ENCODE measurements at regions not wholly inside any gene's neighbourhood (a gene's known extent, or its start where the extent isn't known, plus 50 kb on each side); places are given as distances from the start of the nearest gene placed in this dataset.

DNA sequence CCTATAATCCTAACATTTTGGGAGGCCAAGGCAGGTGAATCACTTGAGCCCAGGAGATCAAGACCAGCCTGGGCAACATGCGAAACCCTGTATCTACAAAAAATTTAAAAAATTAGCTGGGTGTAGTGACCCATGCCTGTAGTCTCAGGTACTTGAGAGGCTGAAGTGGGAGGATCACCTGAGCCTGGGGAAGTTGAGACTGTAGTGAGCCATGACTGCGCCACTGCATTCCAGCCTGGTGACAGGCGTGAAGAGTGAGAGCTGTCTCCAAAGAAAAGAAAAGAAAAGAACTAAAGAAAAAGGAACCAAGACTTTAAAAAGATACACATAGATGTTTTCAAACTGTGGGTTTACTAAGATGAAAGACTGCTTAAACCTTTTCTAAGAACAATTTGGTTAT is 129.0 kb downstream of the SPCS3 start:
- TF ChIP-seq, protein P1, sequence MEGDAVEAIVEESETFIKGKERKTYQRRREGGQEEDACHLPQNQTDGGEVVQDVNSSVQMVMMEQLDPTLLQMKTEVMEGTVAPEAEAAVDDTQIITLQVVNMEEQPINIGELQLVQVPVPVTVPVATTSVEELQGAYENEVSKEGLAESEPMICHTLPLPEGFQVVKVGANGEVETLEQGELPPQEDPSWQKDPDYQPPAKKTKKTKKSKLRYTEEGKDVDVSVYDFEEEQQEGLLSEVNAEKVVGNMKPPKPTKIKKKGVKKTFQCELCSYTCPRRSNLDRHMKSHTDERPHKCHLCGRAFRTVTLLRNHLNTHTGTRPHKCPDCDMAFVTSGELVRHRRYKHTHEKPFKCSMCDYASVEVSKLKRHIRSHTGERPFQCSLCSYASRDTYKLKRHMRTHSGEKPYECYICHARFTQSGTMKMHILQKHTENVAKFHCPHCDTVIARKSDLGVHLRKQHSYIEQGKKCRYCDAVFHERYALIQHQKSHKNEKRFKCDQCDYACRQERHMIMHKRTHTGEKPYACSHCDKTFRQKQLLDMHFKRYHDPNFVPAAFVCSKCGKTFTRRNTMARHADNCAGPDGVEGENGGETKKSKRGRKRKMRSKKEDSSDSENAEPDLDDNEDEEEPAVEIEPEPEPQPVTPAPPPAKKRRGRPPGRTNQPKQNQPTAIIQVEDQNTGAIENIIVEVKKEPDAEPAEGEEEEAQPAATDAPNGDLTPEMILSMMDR (IDR thresholded peaks at IDR 0.05), result no peak
- TF ChIP-seq CBFB (CRISPR knock-in tag; IDR thresholded peaks at IDR 0.05; ENCODE audit: low read depth) (no peak), NFATC4 (CRISPR knock-in tag; IDR thresholded peaks at IDR 0.05) (no peak), NR3C1 (CRISPR knock-in tag; conservative IDR thresholded peaks at IDR 0.05; ENCODE audit: low read depth) (no peak), JUN (CRISPR knock-in tag; IDR thresholded peaks at IDR 0.05) (no peak)
- TF ChIP-seq, protein P2, sequence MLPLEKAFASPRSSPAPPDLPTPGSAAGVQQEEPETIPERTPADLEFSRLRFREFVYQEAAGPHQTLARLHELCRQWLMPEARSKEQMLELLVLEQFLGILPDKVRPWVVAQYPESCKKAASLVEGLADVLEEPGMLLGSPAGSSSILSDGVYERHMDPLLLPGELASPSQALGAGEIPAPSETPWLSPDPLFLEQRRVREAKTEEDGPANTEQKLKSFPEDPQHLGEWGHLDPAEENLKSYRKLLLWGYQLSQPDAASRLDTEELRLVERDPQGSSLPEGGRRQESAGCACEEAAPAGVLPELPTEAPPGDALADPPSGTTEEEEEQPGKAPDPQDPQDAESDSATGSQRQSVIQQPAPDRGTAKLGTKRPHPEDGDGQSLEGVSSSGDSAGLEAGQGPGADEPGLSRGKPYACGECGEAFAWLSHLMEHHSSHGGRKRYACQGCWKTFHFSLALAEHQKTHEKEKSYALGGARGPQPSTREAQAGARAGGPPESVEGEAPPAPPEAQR (CRISPR knock-in tag; IDR thresholded peaks at IDR 0.05), result no peak
- TF ChIP-seq, protein P3, sequence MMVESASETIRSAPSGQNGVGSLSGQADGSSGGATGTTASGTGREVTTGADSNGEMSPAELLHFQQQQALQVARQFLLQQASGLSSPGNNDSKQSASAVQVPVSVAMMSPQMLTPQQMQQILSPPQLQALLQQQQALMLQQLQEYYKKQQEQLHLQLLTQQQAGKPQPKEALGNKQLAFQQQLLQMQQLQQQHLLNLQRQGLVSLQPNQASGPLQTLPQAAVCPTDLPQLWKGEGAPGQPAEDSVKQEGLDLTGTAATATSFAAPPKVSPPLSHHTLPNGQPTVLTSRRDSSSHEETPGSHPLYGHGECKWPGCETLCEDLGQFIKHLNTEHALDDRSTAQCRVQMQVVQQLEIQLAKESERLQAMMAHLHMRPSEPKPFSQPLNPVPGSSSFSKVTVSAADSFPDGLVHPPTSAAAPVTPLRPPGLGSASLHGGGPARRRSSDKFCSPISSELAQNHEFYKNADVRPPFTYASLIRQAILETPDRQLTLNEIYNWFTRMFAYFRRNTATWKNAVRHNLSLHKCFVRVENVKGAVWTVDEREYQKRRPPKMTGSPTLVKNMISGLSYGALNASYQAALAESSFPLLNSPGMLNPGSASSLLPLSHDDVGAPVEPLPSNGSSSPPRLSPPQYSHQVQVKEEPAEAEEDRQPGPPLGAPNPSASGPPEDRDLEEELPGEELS (CRISPR knock-in tag; IDR thresholded peaks at IDR 0.05), result no peak
